Kidney glomerular epithelial cell (primary cell): ENCODE measurements at regions not wholly inside any gene's neighbourhood (a gene's known extent, or its start where the extent isn't known, plus 50 kb on each side); places are given as distances from the start of the nearest gene placed in this dataset.

ENCODE experiments used
- DNase-seq: peaks from one replicate; lab custom pipeline; 2025; lab: John Stamatoyannopoulos, UW

DNA sequence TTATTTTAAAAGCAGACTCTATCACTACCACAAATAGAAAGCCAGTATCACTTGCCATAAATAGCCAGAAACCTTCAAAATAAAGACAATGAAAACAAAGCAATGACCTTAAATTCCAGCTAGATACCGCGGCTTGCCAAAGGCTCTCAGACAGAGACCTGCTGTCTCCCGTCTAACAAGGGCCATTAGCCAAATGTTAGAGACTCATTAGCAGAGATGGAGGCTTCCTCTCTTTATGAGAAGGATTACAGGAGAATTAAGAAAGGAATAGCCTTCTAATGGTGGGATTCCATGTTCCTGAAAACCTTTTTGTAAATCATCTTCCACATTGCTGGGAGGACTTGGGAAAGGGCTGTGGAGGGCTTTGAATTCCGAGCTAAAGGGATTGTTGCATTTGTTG, 206.7 kb downstream of the AACS start:
- no peak for DNase-seq

- DNase-seq: no peak
Observed at GRCh38 chr12:125272383-125272933, 207.2 kb downstream of the AACS start.

DNA sequence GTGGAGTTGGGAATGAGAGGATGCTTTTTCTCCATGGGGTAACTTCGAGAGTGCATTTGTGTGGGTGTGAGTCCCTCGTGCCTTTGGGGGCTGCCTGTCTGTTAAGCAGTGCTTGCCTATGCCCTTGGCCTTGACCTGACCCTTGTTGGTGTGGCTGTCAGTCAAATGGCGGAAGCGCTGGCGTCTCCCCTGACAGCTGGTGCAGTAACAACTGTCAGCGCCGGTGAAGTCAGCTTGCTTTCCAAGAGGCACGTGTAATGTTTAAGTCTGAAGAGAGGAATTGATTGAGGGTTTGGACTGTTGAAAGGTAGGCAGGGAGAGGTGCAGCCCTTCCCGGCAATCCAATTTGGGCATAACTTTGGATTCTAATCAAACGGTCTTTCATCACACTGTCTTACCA, 211.3 kb downstream of the AACS start:
- DNase-seq: no peak

- DNase-seq: no peak
Observed at GRCh38 chr12:125280482-125281377, 215.5 kb downstream of the AACS start.

- no peak for DNase-seq
Observed at GRCh38 chr12:125282921-125283320, 217.7 kb downstream of the AACS start.

DNA sequence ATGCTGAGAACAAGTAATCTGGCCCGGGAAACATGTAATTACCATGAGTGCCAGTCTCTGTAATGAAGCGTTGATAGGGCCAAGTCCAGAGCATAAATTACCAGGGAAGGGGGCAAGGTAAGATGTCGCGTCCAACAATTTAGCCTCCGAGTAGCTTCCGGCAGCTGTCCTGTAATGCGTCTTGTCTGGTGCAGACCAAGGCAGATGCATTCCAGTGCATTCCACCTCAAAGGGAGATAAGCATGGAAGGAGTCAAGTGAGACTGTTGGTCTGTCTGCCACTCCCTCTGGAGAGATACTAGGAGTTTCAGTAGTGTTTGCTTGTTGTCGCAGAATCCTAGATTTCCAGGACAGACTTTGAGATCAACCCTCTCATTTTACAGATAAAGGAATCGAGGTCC, 218.3 kb downstream of the AACS start:
- DNase-seq: no peak

GRCh38 chr12:125284087-125284486, 218.9 kb downstream of the AACS start:
- DNase-seq: no peak

GRCh38 chr12:125284945-125285685, 219.9 kb downstream of the AACS start:
- no peak for DNase-seq

GRCh38 chr12:125286005-125286727, 220.9 kb downstream of the AACS start:
- DNase-seq: no peak

DNA sequence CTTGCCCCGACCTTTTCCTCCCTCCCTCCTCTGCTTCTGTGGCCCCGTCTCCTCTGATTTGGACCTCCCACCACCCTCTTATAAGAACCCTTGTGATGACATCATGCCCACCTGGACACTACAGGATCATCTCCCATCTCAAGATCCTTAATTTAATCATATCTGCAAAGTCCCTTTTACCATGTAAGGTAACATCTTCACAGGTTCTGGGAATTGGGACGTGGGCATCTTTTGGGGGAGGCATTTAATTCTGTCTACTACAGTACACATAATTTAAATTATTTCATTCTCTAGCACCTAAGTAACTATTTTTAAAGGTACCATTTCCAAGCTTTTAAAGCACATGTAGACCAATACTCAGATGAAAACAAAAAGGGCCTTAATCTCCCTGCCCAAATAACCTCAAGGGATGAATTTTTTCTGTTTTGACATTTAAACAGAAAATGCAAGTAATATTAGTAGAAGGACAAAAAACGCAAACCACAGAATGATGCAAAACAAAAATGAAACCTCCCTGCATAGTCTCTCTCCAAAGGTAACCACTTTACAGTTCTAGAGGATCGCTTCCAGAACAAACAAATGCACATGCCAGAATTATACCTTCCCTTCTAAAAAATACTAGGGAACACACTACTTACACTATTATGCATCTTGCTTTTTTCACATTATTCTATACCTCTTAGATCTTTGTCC, 222.1 kb downstream of the AACS start:
- DNase-seq: no peak

- DNase-seq: no peak
Observed at GRCh38 chr12:125288931-125289928, 224.0 kb downstream of the AACS start.

DNA sequence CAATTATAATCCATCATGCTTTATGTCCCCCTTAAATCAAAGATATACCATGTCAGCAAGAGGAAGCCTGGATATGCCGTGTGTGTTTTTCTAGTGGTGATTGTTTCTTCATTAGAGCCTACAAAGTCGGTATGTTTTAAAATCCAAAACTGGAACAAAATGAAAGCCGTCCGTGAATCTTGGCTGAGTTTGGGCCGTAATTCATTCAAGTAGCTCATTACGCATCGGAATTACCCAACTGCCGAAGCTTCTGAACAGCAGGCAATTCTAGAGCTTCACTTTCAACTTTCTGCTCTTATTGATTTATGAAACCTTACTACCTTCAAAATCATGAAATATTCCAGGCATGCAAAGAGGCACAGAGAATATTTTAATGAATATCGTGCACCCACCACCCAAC, 224.7 kb downstream of the AACS start:
- DNase-seq: no peak

- DNase-seq: no peak
Observed at GRCh38 chr12:125292700-125293099, 227.5 kb downstream of the AACS start.

DNA sequence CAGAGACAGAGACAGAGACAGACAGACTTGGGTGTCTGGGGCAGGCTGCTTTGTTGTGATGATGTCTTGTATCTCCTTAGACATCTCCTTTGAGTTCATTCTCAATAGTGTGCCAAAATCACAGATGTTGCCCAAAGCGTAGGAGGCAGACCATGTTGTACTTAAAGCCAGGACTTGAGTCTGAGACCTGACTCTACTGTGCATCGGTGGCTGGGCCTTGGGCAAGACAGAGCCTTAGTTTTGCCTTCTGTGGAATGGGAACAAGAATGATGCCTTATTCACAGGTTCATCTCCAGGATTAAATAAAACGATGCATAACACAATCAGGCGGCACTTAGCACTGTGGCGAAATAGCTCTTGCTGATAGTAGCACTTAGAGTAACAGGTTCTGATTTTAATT, 230.3 kb downstream of the AACS start:
- no peak for DNase-seq

DNA sequence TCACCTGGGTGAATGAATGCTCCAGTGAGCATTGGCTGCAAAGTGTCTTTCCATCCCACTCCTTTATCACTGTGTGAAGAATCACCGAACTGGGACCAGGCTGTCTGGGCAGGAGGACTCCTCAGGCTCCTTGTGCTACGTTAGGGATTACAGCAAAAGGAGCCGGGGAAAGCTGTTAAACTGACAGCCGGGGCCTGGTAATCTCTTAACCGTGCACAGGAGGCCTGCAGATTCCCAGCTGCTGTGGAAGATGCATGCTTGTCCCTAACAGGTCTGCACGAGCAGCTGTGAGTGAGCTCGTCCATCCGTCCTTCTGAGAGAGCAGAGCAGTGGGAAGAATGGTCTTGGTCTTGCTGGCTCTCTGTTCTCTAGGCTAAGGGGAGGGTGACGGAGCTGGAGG, 231.5 kb downstream of the AACS start:
- no peak for DNase-seq

- DNase-seq: no peak
Observed at GRCh38 chr12:125299840-125300239, 234.6 kb downstream of the AACS start.

DNA sequence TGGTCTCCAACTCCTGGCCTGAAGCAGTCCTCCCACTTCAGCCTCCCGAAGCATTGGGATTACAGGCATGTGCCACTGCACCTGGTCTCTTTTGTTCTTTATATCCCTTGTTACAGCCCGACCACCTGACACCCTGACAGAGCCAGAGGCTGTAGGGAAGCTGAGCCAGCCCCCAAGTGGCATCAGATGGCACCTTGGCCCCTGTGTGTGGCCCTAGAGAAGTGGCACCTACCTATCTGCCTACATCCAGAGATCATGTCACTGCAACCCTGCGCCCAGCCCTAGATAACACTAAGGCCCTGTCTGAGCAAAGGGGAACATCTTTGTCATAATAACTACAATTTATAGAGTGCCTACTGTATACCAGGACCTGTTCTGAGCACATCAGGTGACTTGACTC, 235.0 kb downstream of the AACS start:
- DNase-seq: no peak

- no peak for DNase-seq
Observed at GRCh38 chr12:125303337-125303736, 238.1 kb downstream of the AACS start.

DNA sequence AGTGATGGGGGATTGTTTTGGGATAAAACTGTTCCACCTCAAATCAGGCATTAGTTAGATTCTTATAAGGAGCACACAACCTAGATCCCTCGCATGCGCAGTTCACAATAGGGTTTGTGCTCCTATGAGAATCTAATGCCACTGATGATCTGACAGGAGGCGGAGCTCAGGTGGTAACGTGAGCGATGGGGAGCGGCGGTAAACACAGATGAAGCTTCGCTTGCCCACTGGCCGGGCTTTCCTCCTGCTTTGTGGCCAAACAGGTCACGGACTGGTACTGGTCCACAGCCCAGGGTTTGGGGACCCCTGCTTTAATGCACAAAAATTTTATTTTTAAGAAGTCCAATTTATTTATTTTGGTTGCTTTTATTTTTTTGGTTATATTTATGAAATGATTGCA, 238.8 kb downstream of the AACS start:
- no peak for DNase-seq

GRCh38 chr12:125305231-125305630, 240.0 kb downstream of the AACS start:
- DNase-seq: no peak

- DNase-seq: no peak
Observed at GRCh38 chr12:125310461-125310860, 245.2 kb downstream of the AACS start.
